HPDE6-E6E7 (cell line): ENCODE measurements at regions not wholly inside any gene's neighbourhood (a gene's known extent, or its start where the extent isn't known, plus 50 kb on each side); places are given as distances from the start of the nearest gene placed in this dataset.
"Not testable (repeated sequence)": the region's sequence is repeated elsewhere in the genome, so short reads cannot be mapped to it uniquely, and the experiment has no call there.

ENCODE experiments used
- DNase-seq: peaks from one replicate; pipeline ENCODE4 v3.0.0; 2011; ENCODE audit warnings: missing footprints; ENCODE audit errors: extremely low spot score

DNA sequence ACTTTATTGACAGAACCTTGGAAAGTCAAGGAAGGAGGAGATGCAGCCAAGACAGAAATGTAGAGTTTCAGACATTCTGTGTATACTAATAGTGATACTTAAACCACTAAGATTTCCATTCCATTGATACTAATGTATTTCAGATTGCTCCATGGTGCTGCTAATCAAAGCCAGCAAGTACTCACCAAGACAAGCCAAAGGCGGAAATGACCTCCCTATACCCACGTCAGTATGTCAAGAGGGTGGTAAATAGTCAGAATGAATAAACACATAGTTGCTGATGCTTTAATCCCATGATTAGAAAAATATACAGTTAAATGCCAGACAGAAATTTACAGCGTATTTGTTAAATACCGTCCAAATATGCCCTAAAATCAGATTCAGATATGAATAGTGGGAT is 417.8 kb upstream of the INTU start:
- no peak for DNase-seq

DNA sequence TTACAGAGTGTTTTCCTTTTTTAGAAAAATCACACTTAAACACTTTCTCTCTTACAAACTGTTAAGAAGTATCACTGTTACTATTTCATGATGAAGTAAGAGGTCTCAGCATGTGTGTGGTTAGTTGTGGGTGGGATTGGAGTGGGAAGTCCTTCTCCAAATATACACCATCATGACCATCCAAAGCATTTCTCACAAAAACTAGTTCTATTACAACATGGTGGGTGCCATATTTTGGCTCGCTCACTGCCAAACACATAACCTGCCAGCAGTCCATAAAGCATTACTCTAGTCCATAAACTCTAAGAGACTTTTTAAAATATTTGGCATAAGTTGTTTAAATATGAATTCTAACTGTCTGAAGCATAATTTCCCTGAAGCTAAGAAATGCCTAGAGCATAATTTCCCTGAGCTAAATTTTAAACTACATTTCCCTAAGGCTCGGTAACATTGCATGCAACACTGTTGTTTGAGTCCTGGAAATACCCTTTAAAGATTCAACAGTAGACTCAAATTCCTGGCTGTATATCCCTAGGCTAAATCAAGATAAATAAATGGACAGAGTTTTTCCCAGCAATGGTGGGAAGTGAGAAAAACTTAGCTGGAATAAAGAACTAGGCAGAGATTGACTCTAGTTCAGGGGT is 415.0 kb upstream of the INTU start:
- DNase-seq, result no peak

DNA sequence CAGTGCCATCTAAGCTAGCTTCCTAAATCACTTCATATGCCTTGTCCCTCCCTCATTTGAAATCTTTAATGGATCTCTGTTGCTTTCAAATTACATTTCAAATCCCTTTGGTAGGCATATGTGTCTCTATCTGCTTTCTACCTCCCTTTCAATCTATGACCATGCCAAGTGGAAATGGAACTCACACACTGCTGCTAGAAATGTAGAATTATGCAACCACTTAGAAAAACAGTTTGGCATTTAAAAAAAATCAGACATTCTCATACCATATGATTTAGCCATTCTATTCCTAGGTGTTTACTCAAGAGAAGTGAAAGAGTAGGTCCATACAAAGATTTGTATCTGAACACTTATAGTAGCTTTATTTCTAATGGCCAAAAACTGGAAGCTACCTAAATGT is 413.5 kb upstream of the INTU start:
- DNase-seq, result no peak

DNA sequence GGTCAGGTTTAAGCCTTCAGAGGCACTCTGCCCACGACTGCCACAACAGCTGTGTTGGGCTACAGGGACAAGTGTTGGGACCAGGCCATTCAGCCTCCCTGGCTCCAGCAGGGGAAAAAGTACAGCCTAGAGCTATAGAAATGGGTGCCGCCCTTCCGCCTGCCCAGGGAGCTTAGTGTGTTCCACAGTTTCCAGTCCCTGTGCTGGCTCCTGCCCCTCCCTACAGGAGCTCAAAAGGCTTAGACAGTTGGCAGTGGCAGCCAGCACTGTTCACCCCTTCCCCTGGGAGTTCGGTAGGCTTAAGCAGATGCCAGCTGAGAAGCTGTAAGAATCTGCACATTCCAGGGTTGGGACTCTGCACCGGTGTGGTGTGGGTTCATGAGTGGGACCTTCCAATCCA is 408.2 kb upstream of the INTU start:
- DNase-seq, result no peak

DNA sequence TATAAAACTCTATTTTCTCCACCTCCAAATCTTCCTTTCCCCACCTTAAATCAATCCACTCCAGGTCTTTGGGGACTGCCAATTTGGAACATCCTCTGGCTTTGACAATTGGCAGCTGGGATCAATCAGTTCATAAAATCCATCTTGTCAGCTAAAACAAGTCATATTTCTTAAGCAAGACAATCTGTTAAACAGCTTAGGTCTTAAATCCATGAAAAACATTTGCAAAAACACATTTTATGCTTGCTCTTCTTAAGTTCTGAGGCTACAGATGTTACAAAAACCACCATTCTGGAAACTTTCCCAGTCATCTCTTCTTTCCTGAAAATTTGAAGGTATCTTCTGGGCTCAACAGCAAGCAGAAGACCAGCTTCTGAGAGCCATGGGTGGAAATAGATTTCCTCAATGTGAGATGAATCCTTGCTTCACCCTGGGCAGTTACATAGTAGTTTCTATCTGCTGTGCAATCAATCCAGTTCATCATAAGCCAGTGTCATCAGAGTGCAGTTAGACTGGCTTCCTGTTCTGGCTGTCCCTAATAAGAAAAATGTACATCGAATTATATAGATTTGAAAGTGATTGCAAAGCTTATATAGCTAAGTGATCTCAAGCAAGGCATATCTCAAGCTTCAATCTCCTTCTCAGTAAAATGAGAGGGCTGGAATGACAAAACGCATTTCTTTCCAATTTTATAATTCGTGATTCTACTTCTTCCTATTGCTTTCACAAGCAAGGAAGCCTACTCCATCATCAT is 402.7 kb upstream of the INTU start:
- DNase-seq, result no peak

DNA sequence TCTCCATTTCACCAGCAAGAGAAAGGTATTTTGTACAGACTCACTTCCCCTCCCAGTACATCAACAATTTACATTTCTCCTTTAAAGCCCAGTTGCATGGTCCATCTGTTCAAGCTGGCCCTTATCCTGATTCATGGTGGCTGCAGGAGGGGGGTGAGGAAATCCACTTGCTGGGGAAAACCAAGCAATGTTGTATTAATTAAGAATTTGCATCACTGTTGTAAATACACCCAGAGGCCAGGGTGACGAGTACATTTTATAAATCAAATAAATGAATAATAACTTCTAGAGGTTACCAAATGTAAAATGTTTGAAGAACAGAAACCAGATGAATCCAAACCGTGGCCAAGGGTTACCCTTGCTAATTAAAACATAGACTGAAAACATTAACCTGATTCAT is 395.9 kb upstream of the INTU start:
- no peak for DNase-seq

DNA sequence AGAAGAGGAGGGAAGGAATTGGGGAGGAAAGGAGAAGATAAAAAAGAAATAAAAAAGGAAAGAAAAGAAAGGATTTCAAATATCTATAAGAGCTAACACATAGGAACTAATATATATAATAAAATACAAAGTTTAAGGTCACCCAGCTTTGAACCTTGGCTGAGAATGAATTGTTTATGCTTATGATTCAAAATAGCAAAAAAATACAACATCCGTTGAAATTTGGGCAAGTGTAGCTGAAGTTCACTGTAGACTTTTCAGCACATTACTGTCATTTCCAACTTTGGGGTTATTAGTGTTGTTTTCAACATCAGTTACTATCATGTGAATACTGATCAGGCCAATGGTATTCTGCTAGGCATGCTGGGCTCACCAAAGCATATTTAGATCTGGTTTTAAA is 395.2 kb upstream of the INTU start:
- DNase-seq, result no peak

DNA sequence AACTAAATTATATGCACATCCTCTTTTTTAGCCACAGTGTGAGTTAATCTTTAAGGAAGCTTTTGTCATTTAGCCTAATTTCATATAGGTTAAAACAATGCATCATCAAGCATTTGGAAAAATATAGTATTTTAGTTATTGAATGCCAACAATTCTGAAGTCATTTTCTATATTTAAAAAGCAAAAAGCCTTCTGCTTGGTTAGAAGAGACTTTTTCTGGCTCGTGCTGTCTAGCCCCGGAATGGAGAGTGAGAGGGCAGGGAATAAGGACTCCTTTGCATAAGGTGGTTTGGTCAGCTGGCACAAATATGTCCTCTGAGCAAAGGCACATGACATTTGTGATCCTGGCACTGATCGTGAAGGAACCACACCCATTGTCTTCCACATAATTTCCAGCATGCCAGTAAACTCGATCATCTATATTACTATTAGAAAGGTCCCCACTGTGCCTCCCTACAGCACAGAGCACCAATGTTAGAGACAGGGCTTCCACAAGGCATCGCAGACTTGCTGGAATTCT is 393.7 kb upstream of the INTU start:
- no peak for DNase-seq

DNA sequence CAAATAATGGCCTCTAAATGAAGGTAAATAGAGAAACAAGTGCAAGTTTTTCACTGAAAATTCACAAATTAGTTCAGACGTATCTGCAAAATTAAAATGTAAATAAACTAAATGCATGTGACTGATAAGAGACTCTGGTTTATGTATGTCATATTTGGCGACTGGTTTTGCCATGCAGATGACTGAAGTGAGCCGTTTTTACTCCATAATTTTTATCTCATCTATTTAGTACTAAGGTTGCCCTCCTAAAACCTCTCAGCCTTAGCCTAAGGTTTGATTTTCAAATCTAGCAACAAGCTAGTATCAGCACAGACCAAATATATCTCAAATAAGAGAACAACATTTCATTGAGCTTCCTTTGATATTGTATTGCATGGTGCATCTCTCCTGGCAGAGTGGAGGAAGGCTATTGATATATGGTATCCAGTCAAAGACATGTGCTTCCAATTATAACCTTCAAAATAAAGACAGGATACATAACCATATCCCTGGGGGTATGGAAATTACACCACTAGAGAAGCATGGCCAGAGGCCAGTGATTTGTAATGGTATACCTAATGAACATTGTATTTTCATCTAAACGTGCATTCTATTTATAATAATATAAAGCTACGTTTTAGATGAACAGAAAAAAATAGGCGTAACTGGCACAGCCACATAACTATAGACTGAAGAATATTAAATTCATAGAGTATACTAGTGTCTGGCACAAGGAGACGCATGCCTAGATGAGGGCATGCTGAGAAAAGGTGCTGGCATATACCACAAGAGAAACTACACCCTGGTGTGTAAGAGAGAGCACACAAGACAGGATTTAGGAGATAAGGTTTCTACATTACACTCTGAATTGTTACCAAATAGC is 392.6 kb upstream of the INTU start:
- DNase-seq, result no peak

DNA sequence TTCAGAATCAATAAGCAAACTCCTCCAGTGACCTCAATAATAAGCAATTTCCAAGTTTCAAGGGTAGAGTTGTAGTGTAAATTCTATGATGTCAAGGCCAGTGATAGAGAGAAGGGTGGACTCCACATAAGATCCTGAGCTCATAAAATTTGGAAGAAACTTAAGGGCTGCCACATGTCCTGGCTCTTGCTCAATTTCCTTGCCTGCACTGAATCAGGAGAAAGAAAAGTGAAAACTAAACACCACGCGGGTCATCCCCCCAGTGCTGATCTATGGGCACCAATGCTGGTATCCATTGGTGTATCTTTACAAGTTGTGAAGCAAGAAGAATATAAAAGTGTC is 392.0 kb upstream of the INTU start:
- no peak for DNase-seq

DNA sequence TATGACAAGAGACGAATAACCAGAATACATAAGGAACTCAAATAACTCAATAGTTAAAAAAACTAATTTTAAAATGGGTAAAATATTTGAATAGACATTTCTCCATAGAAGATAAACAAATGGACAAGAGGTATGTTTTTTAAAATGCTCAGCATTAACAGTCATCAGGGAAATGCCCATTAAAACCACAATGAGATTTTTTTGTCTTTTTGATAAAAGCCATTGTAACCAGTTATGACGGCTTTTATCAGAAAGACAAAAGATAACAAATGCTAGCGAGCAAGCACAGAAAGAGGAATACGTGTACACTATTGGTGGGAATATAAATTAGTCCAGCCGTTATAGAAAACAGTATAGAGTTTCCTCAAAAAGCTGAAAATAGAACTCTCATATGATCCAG is 388.2 kb upstream of the INTU start:
- DNase-seq, result no peak

DNA sequence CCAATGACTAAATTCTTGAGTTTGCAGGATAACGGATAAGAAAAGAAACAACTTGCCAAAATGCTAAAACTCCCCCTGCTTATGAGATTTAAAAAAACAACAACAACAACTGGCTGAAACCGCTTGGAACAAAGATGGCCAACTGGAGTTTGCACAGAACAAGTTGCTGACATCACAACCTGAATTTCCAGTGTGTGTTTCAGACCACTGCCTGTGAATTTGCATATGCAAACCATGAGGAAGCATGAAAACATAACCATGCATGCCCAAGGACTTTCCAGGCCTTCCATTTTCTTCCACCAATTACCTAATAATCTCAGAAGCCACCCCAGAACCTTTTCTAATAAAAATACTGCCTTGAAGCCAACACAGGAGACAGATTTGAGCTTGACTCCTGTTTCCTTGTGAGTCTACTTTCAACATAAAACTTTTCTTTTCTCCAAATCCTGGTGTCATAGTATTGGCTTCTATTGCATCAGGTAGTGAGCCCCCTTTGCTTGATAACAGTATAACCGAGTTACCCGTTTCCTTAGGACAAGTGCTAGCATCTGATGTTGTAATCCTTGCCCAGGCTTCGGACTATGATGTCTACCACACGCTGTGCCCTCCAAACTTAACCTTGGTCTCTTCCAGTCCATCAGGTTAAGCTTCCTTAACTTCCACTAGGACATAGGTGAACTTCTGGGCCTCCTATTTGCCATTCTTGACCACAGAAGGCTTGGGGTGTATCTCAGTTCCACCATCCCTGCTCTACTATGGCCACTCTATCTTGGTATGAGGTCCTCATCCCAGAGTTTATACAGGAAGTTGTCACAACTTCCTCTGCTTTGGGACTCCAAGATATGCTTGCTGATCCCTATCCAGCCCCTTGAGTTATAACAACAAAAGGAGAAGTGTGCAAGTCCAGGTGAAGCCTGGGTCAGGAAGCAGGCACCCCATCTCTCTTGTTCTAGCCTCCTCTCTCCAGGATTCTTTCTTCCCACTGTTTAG is 385.5 kb upstream of the INTU start:
- DNase-seq, result no peak

DNA sequence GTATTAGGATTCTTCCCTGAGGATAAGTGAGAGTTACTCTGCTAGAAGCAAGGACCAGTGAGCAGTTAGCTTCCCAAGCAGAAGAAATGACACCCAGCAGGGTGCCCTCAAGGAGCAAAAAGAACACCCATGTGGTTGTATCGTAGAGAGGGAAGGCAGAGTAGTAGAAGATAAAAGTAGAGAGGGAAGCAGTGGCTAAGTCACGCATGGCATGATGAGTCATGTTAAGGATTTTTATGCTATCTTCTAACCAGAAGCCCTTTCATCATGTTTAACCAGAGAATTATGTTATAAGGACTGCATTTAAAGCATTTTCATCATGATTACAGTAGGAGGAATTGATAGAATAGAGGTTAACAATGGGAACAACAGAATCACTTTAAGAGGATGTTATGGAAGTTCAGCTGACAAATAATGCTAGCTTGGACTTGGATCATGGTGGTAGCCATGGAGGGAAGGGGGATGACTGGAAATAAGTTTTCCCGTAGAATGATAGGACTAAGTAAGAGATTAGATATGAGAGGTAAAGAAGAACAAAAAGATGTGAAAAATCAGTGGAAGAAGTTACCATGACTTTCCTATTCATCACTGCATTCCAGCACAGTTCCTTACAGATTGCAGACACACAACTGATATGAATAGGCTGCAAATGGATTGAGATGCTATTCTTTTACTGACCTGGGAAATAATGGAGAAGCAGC is 383.5 kb upstream of the INTU start:
- DNase-seq, result no peak

DNA sequence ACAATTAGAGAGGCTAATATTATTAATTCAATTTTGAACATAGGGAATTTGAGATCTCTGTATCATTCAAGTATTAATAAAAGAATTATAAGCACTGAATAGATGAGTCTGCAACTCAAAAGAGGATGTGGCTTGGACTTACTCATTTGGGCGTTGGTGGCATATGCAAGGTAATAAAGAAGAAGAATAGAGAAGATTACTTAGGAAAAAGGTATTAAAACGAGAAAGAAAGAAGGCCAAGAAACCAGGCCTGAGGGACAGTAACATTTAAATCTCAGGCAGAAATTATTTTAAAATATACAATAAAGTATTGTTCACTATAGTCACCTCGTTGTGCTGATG is 383.0 kb upstream of the INTU start:
- no peak for DNase-seq

DNA sequence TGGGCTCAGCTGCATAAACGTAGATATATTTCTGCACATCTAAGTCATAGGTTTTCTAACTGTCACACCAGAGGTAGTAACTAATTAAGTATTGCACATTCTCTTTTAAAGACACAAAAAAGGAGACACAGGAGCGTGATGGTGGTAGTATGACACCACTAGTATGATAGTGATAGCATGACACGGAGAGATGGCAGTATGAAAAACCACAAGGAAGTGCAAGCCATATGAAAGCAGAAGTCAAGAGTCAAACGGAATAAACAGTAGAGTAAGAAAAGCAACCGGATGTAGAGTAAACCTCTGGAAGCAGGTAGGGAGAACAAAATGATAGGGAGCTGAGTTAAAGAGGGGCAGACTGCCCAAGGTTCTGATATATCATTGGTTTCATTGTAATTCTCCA is 382.2 kb upstream of the INTU start:
- no peak for DNase-seq

DNA sequence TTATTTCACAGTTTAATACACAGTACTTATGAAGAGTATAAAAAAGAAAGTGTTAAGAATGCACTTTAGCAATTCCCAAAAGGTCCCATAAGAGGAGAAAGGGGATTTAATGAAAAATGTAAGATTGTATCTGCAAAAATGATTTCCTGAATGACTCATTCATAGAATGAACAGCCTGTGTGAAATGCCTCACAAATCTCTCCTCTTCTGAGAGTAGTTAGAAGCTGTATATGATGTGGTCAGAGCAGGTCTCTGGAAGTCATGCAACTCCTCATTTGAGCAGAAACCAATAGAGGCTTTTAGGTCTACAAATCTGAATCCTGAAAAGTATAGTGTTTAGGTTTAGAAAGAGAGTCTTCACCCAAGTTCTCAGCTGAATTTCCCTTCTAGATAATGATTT is 381.3 kb upstream of the INTU start:
- DNase-seq, result no peak

DNA sequence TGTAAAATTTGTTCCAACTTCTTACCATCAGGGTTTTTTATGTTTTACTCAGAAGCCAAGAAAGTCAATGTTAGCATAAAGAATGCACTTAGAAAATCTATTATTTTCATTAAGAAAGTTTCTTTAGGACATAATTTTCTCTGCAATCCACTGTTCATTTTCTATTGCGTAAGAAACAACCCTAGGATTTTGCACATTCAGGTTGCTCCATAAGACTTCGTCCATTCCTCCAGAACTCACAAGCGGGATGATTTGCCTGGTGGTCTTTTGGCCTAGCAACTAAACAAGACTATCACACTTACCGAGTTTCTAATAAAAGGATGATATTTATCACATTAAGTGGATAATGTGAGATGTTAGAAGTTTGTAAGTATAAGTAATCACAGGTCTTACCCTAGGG is 376.3 kb upstream of the INTU start:
- DNase-seq, result no peak

DNA sequence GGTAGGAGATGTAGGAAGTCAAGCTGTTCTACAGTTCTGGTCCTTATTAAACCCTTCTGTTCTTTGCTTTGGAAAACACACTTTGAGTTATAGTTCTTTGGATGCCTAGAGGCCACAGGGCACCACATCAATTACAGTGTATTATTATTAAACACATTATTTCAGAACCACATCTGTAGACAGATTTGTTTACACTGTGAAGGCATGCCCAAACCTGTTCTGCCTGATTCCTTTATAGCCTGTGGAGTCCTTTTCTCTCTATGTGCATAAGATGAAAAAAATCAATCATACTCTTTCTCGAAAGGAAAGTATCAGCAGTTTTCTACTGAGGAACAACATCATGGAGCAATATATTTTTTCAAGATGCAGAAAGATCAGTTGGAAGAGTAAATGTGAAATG is 371.3 kb upstream of the INTU start:
- DNase-seq, result no peak

DNA sequence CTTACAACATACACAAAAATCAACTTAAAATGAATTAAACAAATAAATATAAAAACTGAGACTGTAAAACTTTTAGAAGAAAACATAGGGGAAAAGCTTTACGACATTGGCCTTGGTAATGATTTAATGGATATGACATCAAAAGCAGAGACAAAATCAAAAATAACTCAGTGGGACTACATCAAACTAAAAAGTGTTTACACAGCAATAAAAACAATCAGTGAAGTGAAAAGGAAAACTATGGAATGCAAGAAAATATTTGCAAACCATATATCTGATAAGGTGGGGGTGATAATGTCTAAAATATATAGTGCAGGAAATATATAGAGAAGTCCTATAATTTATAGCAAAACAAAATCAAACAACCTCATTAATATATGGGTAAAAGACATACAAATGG is 364.4 kb upstream of the INTU start:
- no peak for DNase-seq

DNA sequence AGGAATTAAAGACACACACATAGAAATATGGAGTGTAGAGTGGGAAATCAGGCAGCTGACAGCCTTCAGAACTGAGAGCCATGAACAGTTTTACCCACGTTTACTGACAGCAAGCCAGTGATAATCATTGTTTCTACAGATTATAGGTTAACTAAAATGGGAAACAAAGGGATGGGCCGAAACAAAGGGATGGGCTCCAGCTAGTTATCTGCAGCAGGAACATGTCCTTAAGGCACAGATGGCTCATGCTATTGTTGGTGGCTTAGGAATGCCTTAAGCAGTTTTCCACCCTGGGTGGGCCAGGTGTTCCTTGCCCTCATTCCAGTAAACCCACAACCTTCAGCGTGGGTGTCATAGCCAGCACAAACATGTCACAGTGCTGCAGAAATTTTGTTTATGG is 355.7 kb upstream of the INTU start:
- DNase-seq, result not testable (repeated sequence)

DNA sequence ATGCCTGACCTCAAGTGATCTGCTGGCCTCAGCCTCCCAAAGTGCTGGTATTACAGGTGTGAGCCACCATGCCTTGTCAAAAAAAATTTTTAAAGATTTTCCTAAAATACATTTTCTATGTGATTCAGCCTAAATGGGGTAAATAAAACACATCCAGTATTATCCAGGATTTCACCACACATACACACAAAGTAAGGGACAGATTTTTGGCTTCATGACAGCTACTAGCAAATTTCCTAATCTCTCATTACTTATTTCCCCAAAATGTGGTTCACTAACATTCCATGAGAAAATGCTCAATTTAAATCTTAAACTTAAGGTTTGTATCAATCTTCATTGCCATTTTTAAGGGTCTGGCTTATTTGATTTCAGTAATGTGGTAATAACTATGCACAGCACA is 348.5 kb upstream of the INTU start:
- no peak for DNase-seq
